K562 (cell line): ENCODE measurements at regions not wholly inside any gene's neighbourhood (a gene's known extent, or its start where the extent isn't known, plus 50 kb on each side); places are given as distances from the start of the nearest gene placed in this dataset.
"Not testable (repeated sequence)": the region's sequence is repeated elsewhere in the genome, so short reads cannot be mapped to it uniquely, and the experiment has no call there.

Experiments
- BHLHE40 ChIP-seq: IDR thresholded peaks from 2 replicates; pipeline ENCODE4 v1.6.1; 2011; ENCODE audit warnings: low read length, improper control_type of control experiment
- TEAD4 ChIP-seq, 2 experiments: sonication (generic) in 1 of 2; formaldehyde crosslinking in 1 of 2; IDR thresholded peaks; 2 replicates each; pipeline versions ENCODE4 v1.6.1 to v1.8.0; 2012 to 2022; ENCODE audit warnings: borderline replicate concordance in 1 of 2, inconsistent platforms in 1 of 2, low read length in 1 of 2, mild to moderate bottlenecking in 1 of 2, missing genetic modification reagents in 1 of 2

DNA sequence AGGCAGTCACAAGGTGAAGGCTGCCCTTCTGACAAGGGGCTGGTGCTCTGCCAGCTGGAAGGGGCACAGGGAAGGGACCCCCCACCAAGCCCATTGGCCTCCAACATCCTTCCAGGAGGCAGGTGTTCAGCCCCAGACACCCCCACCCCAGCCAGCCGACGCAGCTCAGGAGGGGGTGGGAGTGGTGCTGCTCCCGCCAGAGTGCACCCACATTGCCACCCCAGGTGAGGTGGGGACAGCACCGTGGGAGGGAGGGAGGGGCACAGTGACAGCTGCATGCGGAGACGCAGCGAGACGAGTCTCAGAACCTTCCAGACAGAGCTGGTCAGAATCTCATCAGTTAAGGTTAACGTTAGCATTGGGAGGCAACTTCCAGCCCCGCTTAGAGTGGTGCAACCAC, 121.6 kb upstream of the FOXD4L5 start:
- TF ChIP-seq TEAD4 (IDR thresholded peaks at IDR 0.05; ENCODE audit: low read length); TEAD4 (CRISPR knock-in tag; IDR thresholded peaks at IDR 0.05; ENCODE audit: borderline replicate concordance); BHLHE40: not testable (repeated sequence)
